ENCODE measurements at regions not wholly inside any gene's neighbourhood (a gene's known extent, or its start where the extent isn't known, plus 50 kb on each side); places are given as distances from the start of the nearest gene placed in this dataset.

DNA sequence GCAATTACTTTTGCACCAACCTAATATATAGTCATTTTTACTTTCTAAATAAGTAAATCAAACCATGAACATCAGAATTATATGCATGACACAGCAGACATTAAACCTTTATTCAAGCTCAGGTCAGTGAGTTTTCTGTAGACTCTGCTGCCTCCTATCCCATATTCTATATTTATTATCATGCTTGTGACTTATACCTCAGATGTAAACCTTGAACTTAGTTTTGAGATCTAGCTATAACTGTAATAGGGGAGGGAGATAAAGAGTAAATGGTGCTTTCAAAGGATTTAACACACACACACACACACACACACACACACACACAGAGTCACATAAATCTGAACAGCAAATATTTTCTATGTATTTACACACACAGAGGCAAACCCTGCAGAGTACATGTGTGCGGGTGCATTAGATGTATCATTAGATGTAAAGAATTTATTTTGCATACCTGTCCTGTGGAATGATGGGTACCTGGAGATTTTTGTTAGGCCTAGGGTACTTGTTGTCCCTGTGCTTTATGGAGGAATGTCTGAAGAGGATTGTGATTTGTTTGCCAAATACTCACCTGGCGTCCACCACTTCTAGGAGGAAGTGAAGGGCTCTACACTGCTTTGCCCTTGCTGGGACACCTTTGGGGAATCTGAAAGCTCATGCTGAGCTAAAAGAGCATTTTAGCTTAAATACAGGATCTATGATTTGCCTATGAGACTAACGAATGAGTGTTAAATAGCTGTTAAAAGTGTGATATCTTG lies 521.9 kb downstream of the KLF5 start:
- no peak for DNase-seq (ENCODE audit: low read depth in 2 of 2)

DNA sequence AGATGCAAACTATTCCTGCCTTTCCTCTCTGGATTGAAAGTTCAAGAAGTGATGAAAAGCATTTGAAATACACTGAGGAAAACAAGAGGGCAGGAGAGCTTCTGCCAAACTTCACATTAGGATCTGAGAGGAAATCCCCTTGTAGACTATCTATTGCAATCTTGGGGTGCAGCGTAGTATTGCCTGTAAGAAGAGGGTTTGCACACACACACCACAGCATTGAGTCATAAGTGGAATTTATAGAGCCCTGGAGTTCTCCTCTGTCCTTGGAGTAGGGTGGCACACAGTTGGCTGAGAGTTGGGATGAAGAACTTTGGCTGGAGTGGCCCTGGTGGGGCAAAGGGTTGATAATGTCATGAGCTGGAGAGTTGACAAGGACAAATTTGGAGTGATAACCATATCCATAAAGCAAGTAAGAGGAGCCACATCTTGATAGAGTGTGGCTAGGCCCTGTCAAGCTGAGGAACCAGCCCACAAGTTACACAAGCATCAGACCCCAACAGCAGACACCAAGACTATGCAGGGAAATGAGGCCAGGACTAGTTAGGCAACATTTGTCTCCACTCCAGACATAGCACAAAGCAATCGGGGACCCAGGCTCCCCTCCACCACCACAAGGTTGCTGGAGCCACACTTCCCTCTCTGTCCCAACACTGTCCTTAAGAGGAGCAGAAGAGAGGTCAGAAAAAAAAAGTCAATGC lies 520.9 kb downstream of the KLF5 start:
- no peak for DNase-seq (ENCODE audit: low read depth in 2 of 2)

DNA sequence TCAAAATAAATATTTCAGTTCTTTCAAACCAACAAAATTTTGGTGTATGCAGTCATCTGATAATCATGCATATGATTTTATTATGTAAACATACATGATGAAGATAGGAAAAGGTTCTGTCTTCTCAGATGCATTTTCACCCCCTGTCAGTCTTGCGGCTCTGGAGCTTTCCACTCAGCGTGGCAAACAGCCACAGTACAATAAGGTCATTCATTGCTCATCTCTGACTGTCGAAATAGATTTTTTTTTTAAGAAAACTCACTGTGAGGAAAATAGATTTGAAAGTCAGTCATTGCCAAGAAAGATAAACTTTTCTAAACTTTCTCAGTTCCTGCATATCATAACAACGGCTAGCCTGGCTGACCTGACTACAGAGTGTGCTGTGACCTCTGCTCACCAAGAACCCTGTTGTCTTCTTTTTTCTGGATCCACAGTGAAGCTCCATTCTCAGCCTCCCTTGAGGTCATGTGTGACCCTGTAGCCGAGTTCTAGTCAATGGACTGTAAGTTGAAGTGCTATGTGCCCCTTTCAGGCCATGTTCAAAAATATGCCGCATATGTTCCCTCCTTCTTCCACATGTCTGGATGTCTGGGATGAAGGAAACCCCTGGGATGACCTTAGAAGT lies 519.6 kb downstream of the KLF5 start:
- DNase-seq (ENCODE audit: low read depth in 2 of 2): no peak

DNA sequence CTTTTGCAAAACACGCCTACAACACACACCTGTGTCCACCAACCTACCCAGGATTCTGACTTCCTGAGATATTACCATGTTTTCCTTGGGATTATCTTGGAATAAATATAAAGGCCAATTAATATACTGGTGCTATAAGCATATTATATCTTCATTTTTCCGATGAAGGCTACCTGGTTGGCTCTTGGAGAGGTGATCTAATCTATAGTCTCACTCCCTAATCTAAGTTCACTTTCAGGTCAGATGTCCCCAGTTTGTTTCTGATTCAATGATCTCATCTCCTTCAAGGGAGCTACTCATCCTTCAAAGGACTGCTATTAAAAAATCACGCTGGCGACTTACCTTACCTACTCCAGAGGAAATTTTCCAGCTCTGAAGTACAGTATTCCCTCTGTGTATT lies 517.5 kb downstream of the KLF5 start:
- DNase-seq (ENCODE audit: low read depth in 2 of 2): no peak

DNA sequence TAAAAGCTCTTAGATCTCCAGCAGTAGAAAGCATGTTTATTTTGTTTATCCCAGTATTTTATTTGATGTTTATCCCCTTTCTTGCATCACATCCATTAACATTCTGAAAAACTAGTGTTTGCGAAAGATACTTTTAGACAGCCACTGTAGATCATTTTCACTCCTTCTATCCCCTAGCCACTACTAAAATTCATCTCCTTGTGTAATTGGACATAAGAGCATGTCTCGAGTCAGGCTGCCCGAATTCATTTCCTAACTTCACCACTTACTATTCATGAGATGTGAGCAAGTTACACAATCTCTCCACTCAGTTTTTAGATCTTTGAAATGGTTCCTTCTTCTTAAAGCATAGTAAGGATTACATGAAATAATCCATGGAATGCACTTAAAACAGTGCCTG lies 514.0 kb downstream of the KLF5 start:
- no peak for DNase-seq (ENCODE audit: low read depth in 2 of 2)

DNA sequence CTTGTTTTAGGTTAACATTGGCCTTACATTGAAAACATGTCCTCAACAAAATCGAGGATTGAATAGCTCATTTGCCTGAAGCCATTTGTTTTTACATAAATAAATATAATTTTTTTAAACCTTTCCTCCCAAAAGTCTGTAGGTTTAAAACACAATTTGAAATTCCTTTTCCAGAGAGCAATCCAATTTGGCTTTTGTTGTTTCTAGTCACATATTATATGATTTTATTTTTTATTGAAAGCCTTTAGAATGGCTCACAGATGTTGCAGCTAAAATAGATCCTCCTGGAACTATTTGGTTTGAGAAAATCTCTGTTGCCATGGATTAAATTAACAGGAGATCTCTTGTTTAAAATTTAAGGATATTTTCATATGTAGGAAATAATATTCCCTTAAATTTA lies 512.6 kb downstream of the KLF5 start:
- no peak for DNase-seq (ENCODE audit: low read depth in 2 of 2)

DNA sequence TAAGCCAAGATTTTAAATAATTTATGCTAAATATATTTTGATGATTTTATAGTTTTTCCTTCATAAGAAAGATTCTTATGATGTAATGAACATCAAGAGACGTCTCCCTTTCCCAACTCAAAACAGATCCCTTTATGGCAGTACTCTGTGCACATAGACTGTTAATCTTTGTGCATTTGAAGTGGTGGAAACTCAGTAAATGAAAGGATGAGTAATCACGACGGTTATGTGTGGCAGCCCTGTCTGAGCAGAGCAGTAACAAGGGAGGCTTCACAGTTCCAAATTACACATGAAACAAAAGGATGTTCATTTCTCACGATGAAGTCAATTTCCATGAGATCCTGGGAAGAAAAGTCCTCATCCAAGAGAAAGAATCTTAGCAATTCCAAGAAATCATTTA lies 498.1 kb downstream of the KLF5 start:
- no peak for DNase-seq (ENCODE audit: low read depth in 2 of 2)

DNA sequence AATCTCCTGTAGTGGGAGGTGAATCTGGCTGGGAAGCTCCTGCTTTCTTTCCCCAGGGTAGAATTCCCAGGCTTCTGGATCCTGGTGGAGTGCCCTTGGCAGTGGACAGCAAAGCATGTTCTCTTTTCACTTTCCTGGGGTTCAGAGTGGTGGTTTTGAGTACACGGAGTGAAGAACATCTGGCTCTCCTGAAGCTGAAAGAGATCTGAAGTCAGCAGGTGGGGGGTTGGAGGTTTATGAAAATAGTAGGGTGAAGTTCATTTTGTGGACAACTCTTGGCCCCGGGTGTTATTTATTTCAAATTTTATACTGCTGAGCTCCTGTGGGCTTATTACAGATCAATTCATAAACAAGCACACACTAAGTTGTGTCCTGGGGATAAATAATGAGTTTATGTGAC lies 497.3 kb downstream of the KLF5 start:
- no peak for DNase-seq (ENCODE audit: low read depth in 2 of 2)

DNA sequence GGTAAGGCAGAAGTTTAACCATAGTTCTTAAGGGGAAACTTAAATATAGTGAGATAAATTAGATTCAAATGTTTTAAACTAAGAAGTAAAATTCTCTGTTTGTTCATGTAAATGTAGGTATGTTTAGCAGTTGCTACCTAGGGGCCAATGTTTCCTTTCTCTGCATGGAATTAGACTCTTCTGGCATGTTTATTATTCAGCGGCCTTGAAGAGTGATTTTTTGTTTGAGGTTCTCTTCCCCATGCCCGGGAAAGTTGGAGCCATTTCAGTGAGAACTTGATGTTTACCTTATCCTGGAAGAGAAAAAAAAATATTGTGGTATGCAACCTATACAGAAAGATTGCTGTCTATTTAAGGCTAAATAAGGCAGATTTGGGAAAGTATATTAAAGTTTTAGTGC lies 492.9 kb downstream of the KLF5 start:
- no peak for DNase-seq (ENCODE audit: low read depth in 2 of 2)

DNA sequence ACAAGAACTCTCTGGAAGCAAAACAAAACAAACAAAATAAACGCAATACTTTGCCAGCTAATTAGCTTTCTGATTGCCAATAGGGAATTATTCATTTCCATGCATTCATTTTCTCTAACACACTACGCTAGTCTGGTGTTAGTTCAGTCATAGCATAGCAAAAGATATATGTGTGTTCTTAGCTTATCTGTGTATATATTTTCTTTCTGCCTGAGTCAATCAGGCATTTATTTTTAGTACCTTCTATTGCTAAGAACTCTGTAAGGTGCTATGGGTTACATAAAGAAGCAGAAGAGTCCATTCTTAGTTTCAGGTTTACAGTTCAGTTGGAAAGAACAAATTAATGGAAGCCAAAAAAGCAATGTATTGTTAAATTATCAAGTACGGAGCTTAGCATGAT lies 490.9 kb downstream of the KLF5 start:
- no peak for DNase-seq (ENCODE audit: low read depth in 2 of 2)

DNA sequence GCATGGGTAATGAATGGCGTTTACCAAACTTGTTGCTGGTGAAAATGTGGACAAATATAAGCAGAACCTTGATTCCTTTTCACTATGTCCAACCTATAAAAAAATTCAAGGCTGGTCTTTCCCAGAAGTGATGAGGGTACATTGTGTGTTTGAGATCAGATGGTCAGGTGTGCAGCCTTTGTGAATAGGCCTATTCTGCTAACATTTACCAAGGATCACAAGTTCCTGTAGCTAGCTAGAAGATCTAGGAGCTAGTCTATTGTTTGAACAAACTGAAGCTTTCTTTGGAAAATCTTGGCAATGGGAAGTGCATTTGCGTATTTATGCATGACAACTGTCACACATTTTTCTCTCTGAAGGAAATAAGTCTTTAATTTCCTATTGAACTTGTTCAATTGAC lies 489.6 kb downstream of the KLF5 start:
- DNase-seq (ENCODE audit: low read depth in 2 of 2): no peak

DNA sequence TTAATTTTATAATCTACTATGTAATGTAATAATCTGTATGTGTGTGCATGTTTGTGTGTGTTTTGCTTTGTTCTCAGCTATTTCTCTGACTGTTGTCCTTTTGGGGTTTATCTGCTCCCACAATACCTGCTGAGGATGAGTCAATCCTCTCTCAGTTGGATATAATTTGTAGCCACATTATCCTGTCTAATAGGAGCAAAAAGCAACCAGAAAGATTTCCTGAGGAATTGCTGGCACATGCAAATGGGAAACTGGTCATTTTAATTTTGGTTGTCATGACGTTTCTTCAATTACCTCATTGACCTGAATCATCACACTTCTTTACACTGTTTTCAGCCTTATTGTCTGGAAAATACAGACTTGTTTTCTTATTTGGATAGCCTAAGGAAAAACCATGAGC lies 488.4 kb downstream of the KLF5 start:
- no peak for DNase-seq (ENCODE audit: low read depth in 2 of 2)

DNA sequence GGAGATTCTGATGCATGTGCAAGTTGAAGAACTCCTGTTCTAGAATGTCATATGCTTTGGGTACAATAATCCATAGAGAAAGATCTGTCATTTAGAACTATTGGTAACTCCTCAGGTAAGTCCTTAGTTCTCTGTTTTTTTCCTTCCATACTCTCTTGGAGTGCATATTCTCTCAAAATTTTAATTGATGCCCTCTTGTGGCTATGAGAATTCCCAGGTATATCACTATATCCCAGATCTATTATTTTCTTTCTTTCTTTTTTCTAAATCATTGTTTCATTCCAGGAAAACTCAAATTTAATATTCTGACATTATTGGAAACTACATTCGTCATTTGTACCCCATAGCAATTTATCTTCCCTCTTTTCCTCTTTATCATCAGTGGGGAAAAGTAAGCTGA lies 485.4 kb downstream of the KLF5 start:
- DNase-seq (ENCODE audit: low read depth in 2 of 2): no peak

DNA sequence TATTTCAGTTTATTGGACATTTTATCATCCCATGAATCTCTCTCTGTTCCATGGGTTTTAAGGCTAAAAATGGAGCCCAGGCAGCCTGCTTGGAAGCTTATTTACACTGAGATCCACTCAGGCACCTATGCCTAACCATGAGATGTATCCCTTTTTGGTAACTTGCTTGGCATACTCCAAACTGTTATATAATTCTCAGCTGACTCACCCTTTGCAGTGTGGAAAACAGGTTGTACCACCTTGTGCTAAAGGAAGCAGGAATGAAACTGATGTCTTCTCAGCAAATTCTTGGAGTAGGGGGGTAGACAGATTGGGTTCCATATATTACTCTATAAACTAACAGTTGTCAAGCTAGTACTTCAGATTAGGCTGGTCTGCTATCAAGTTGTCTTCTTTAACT lies 483.6 kb downstream of the KLF5 start:
- no peak for DNase-seq (ENCODE audit: low read depth in 2 of 2)

DNA sequence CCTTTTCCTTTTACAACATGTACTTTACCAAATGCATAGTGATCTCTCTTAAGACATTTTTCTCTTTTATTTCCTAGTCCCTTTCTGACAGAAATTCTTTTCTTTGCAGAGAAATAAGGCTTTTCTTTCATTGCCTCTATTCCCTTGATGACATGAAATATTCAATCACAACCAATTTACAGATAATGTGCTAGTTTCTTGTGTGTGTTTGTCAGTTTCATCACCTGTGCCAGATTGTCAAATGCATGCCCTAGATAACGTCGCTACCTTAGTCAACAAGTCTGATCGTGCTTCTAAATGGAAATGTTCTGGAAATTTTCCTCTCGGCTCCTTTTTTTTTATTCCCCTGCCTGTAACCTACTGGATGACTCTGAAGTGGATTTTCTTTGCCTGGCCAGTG lies 478.1 kb downstream of the KLF5 start:
- no peak for DNase-seq (ENCODE audit: low read depth in 2 of 2)

DNA sequence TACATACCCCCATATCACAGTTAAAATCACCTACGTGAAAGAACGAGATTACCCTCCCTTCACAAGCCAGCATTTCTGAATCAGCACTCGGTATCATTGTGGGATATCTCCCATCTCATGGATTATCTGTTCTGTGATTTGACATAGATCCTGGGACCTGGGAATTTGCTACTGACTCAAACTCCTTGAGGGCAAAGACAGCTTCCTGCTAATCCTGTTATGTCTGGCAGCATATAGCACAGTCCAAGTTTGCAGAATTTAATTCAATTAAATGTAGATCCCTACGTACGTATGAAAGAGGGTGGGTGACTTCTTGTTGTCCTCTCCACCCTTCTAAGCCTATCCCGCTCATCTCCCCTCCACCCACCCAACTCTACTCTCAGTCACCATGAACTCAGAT lies 476.5 kb downstream of the KLF5 start:
- no peak for DNase-seq (ENCODE audit: low read depth in 2 of 2)

DNA sequence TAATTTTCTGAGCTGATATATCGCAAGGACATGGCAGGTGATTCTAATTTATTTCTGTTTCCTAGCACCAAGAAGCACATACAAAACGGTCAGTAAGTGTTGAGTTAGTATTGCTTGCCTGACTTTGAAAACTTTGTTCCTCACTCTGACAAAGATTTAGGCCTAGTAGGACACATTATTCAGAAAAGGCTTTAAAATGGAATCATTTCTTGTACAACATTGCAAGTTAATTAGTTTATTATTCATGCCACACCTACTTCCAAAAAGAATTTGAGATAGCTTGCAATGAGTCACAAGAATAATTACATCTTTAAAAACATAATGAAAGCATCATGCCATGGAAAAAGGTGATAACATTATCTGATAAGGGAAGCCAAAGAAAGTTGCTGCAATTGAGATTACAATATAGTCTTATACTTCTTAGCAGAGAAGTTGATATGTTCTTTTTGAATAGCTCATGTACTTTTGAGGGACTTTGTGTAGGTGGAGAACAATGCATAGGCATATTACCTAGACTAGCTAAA lies 474.2 kb downstream of the KLF5 start:
- DNase-seq (ENCODE audit: low read depth in 2 of 2): no peak

DNA sequence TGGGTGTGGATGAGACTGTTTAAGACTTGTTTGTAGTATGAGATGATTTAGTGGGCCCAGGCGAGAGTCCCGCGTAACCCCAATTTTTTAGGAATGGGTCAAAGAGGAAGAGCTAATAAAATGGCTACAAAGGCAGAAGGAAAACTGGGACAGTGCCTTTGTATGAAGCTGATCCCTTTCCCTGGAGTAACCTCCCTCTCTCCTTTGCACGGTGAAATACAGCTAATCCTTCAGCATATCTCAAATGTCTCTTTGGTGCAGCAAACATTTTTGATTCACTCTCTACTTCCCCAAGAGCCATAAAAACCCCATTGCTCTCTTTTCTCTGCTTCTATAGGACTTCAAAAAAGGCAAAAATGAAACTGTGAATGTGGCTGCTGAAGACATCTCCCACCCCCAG lies 473.8 kb downstream of the KLF5 start:
- no peak for DNase-seq (ENCODE audit: low read depth in 2 of 2)

DNA sequence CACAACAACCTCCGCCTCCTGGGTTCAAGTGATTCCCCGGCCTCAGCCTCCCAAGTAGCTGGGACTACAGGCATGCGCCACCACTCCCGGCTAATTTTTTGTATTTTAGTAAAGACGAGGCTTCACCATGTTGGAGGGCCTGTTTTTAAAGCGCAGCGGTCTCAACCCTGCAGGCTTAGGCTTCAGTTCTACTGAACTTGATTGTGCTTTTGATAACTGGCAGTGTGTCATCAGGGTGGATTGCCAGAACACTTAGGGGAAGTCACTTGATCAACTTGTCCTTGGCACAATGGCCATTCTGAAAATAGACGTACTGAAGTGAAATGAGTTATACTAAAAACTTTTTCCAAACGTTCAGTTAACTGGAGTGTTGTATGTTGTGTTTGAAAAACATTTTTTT lies 472.2 kb downstream of the KLF5 start:
- no peak for DNase-seq (ENCODE audit: low read depth in 2 of 2)

DNA sequence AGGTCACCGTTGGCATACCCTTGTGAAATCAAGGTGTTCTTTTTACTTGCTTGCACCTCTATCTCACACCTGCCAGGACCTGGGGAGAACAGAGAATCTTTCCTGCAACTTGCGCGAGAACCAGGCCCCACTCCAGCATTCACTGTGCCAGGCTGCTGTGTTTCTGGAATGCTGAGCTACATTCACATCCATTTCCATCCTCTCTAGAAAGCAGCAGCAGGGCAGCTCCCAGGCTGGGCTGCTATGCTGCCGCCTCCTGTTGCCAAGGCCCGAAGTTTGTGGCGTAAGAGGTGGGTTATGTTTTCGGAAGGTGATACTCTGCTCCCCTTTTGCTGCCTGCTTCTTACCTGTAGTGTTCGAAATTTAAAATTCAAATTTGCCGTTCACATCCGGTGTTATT lies 464.1 kb downstream of the KLF5 start:
- no peak for DNase-seq (ENCODE audit: low read depth in 2 of 2)

DNA sequence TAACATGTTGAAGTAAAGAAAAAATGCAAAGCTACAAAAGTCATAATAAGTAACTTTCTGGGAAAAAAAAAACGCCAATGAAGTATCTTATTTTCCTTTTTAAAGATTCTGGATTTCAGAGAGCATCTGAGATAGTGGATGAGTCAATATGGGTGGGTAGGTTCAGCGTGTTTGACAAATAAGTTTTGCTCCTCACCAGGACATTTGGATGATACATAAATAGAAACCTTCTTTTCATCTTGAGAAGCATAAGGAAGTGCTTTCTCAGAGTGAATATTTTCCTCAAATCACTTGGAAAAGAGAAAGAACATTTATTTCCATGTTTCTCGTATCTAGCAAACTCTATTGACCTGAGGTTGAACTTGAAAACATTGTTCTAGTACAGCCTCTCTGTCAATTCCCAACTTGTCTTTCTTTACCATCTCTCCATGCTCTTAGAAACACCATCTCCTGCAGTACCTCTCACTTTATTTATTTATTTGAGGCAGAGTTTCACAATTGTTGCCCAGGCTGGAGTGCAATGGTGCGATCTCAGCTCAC lies 463.2 kb downstream of the KLF5 start:
- DNase-seq (ENCODE audit: low read depth in 2 of 2): no peak

DNA sequence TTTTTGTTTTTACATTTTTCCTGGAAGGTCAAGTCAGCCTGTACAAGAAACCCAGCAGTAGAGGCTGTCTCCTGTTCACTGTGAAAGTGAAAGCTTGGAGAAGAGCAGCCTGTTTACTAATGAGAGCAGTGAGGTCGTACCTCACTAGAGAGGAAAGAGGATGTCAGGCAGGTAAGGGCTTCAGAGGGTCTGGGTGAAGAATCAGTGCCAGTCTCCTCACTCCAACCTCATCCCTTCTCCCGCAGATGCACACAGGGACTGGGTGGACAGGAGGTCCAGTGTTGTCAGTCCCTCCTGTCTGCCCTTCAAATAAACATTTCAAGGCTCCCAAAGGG lies 462.5 kb downstream of the KLF5 start:
- no peak for DNase-seq (ENCODE audit: low read depth in 2 of 2)
